GM23338 (cell line): ENCODE measurements at regions not wholly inside any gene's neighbourhood (a gene's known extent, or its start where the extent isn't known, plus 50 kb on each side); places are given as distances from the start of the nearest gene placed in this dataset.

Source experiments
- CREB1 ChIP-seq: fragments of 250-450 bp; sonication (Bioruptor Pico); IDR thresholded peaks from 2 replicates; pipeline ENCODE4 v1.5.0; 2020; ENCODE audit warnings: low read depth, mild to moderate bottlenecking, moderate library complexity
- CTCF ChIP-seq, 2 experiments: fragments of 200-600 bp in 1 of 2; sonication (generic) in 1 of 2; conservative IDR thresholded peaks; 2 replicates each; pipeline versions ENCODE4 v1.5.1 to v1.6.1; 2016 to 2017; ENCODE audit warnings: antibody characterized with exemption in 2 of 2, low read depth in 2 of 2, mild to moderate bottlenecking in 2 of 2, moderate library complexity in 1 of 2
- ETS1 ChIP-seq: IDR thresholded peaks from 2 replicates; pipeline ENCODE4 v1.6.1; 2016; ENCODE audit warnings: antibody characterized with exemption
- EZH2 ChIP-seq: fragments of 200-600 bp; sonication (generic); IDR thresholded peaks from one replicate; pipeline ENCODE4 v1.8.0; 2017; ENCODE audit warnings: antibody characterized with exemption, mild to moderate bottlenecking, low read depth; ENCODE audit not compliant: unreplicated experiment
- EZH2phosphoT487 ChIP-seq: fragments of 200-600 bp; sonication (generic); IDR thresholded peaks from one replicate; pipeline ENCODE4 v1.8.1; 2018; ENCODE audit warnings: antibody characterized with exemption; ENCODE audit not compliant: unreplicated experiment
- JUNB ChIP-seq: IDR thresholded peaks from one replicate; pipeline ENCODE4 v1.6.1; 2016; ENCODE audit warnings: antibody characterized with exemption; ENCODE audit not compliant: unreplicated experiment
- POLR2AphosphoS5 ChIP-seq: IDR thresholded peaks from 2 replicates; pipeline ENCODE4 v1.6.1; 2016; ENCODE audit warnings: antibody characterized with exemption, low read depth
- REST ChIP-seq: IDR thresholded peaks from one replicate; pipeline ENCODE4 v1.6.1; 2018; ENCODE audit warnings: antibody characterized with exemption; ENCODE audit not compliant: unreplicated experiment
- STAT1 ChIP-seq: IDR thresholded peaks from one replicate; pipeline ENCODE4 v1.6.1; 2016; ENCODE audit warnings: antibody characterized with exemption; ENCODE audit not compliant: unreplicated experiment
- ZNF331 ChIP-seq: fragments of 250-450 bp; sonication (Bioruptor Pico); IDR thresholded peaks from 2 replicates; pipeline ENCODE4 v1.5.0; 2020; ENCODE audit warnings: low read depth, mild to moderate bottlenecking, moderate library complexity

- TF ChIP-seq CTCF (conservative IDR thresholded peaks at IDR 0.05; ENCODE audit: low read depth in 2 of 2) (no peak), CREB1 (CRISPR knock-in tag) (no peak), REST (no peak), EZH2phosphoT487 (no peak), EZH2 (no peak), POLR2AphosphoS5 (no peak), JUNB (no peak), STAT1 (no peak), ETS1 (no peak), ZNF331 (CRISPR knock-in tag) (no peak)
Measured at GRCh38 chr9:87793292-87793691, 67.4 kb downstream of the CTSL start.
